Common myeloid progenitor, CD34-positive (primary cell): ENCODE measurements at regions not wholly inside any gene's neighbourhood (a gene's known extent, or its start where the extent isn't known, plus 50 kb on each side); places are given as distances from the start of the nearest gene placed in this dataset.
"Not testable (repeated sequence)": the region's sequence is repeated elsewhere in the genome, so short reads cannot be mapped to it uniquely, and the experiment has no call there.

Experiments used
- CTCF ChIA-PET: fragments of 350-600 bp; sonication (Branson Sonifier 250); formaldehyde crosslinking; loops from one replicate; lab custom pipeline; 2021; ENCODE audit warnings: antibody characterized with exemption; lab: Charles Lee
- POLR2A ChIA-PET: fragments of 350-600 bp; sonication (Branson Sonifier 250); formaldehyde crosslinking; loops from one replicate; lab custom pipeline; 2021; ENCODE audit warnings: antibody characterized with exemption; lab: Charles Lee
- DNase-seq, 3 donors: peaks; one replicate each; pipeline versions ENCODE4 v3.0.0 to v3.0.0-alpha.2; 2013
- H3K27ac ChIP-seq, 2 experiments: 1 replicate in 1 of 2; 2 replicates in 1 of 2; pipeline ENCODE4 v1.7.0; 2013; ENCODE audit warnings: inconsistent platforms in 2 of 2, low read length in 2 of 2, mild to moderate bottlenecking in 2 of 2, low read depth in 1 of 2, moderate library complexity in 1 of 2; ENCODE audit not compliant: severe bottlenecking in 2 of 2, insufficient read depth in 1 of 2, poor library complexity in 1 of 2
- H3K27me3 ChIP-seq, 5 experiments: replicated peaks in 2 of 5; 1 replicate in 3 of 5; 2 replicates in 2 of 5; pipeline versions ENCODE4 v1.6.1 to v1.7.0; 2013; ENCODE audit warnings: low read length in 4 of 5, mild to moderate bottlenecking in 2 of 5, moderate library complexity in 2 of 5, inconsistent platforms in 1 of 5; ENCODE audit not compliant: insufficient read depth in 5 of 5, control insufficient read depth in 4 of 5
- H3K36me3 ChIP-seq, 4 experiments: 1 replicate in 2 of 4; 2 replicates in 2 of 4; pipeline versions ENCODE4 v1.6.1 to v1.7.0; 2013; ENCODE audit warnings: low read length in 3 of 4, control low read depth in 1 of 4, mild to moderate bottlenecking in 1 of 4; ENCODE audit not compliant: control insufficient read depth in 4 of 4, insufficient read depth in 4 of 4
- H3K4me1 ChIP-seq, 4 experiments: 1 replicate in 3 of 4; 2 replicates in 1 of 4; pipeline versions ENCODE4 v1.6.1 to v1.7.1; 2013; ENCODE audit warnings: low read length in 3 of 4, mild to moderate bottlenecking in 3 of 4, control low read depth in 1 of 4, inconsistent platforms in 1 of 4, moderate library complexity in 1 of 4; ENCODE audit not compliant: control insufficient read depth in 4 of 4, insufficient read depth in 4 of 4; ENCODE audit errors: control extremely low read depth in 1 of 4
- H3K4me3 ChIP-seq, 7 experiments: 1 replicate in 4 of 7; 2 replicates in 3 of 7; pipeline versions ENCODE4 v1.5.1 to v1.7.0; 2013; ENCODE audit warnings: mild to moderate bottlenecking in 7 of 7, low read length in 6 of 7, moderate library complexity in 6 of 7, inconsistent platforms in 2 of 7, low read depth in 2 of 7, control low read depth in 1 of 7; ENCODE audit not compliant: insufficient read depth in 4 of 7, control insufficient read depth in 1 of 7; ENCODE audit errors: extremely low read depth in 1 of 7
- H3K9me3 ChIP-seq, 5 experiments: 1 replicate in 4 of 5; 2 replicates in 1 of 5; pipeline versions ENCODE4 v1.6.1 to v1.7.1; 2013; ENCODE audit warnings: low read length in 4 of 5, mild to moderate bottlenecking in 2 of 5, inconsistent platforms in 1 of 5, low read depth in 1 of 5, moderate library complexity in 1 of 5; ENCODE audit not compliant: control insufficient read depth in 4 of 5, insufficient read depth in 2 of 5; ENCODE audit errors: control extremely low read depth in 1 of 5
- WGBS: methylation state at CpG from one replicate; pipeline ENCODE4 v1.1.5; 2013; ENCODE audit not compliant: insufficient coverage; 5-methylcytosine and 5-hydroxymethylcytosine counted together

DNA sequence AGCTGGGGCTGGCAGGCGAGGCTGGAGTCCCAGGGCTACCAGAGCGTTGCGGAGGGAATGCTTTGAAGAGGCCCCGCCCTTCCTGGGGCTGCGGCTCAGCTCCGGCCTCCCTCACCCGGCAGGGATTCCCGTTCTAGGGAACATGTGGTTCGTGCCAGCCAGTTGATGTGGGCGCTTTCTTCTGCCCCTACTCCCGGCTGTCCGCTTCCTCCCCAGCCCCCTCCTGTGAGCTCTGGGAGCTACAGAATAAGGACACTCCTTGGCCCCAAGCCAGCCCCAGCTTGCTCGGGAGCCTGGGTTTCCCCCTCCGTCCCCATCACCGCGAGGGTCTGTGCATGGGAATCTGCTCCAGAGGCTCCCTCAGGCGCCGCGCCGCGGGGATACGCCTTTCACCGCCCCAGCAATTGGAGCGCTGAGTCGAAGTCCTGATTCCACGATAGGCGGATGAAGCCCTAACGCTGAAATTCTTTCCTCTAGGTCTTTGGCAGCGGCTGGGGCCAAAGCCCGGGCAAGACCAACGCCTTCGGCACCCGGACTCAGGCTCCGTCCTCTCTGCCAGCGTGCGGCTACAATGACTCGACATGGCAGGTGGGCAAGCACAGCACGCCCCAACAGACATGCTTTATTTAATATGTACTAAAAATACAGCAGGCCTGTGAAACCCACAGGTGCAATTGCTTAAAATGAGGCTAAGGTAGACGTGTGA, 69.5 kb downstream of the KLF15 start:
- peaks cover 12 to 86% (median 40%) of the 10 kb centered on the region in 5 experiments for H3K27me3 ChIP-seq
- H3K4me3 ChIP-seq: peak overlapping the region in 4 of 7 experiments; percentile 10 to 64 (median 52)
- H3K9me3 ChIP-seq: peaks cover 0 to 4% (median 0%) of the 10 kb centered on the region in 5 experiments
- peaks cover 0 to 10% (median 6%) of the 10 kb centered on the region in 4 experiments for H3K4me1 ChIP-seq
- 3% methylated on average over 31 of the region's 39 CpGs for WGBS
- ChIA-PET CTCF (no interaction called here), POLR2A (no interaction called here)
- no peak overlapping the region for H3K27ac ChIP-seq
- peak in 2 of 3 donors; percentile 23 to 46 for DNase-seq
- H3K36me3 ChIP-seq: no peaks in the 10 kb centered on the region

DNA sequence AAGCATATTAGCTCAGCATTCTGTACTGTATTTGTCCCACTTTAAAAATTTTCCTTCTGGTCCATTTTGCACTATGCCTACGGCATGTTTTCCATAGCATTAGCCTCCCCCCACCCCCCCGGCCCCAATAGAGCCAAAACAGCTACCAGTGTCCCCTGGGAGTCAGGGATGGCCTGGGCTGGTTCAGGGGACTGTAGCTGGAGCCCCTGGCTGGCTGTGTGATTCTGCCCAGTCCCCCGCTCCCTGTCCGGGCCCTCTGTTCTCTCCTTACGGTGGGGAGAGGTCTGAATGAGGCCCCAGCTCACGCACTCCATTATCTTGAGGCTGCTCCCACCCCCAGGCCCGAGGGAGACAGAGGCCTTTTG, 70.1 kb downstream of the KLF15 start:
- Histone ChIP-seq H3K27me3 (peaks cover 12 to 83% (median 40%) of the 10 kb centered on the region in 5 experiments), H3K4me1 (peaks cover 0 to 10% (median 6%) of the 10 kb centered on the region in 4 experiments), H3K36me3 (no peaks in the 10 kb centered on the region), H3K9me3 (peaks cover 0 to 6% (median 2%) of the 10 kb centered on the region in 5 experiments), H3K4me3 (peak overlapping the region in 3 of 7 experiments; percentile 50 to 64 (median 54)), H3K27ac (no peak overlapping the region)
- CTCF ChIA-PET: no interaction called here
- POLR2A ChIA-PET: no interaction called here
- no peak for DNase-seq
- WGBS: 63% methylated on average over 5 of the region's 7 CpGs

DNA sequence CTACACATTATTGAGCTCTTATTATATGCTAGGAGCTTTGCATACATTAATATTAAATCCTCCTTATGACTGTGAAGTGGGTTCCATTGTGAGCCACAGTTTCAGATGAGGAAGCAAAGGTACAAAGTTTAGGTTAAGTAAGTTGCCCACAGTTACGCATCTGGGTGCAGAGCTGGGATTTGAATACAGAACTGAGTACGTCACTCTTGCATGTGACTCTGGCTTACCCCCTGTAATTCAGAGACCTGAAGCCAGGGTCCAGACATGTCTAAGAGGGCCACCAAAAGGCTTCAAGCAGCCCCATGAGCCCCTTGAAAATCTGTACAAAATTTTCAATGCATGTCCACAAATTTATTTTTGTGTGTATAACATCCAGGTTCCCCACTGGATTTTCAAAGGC, 71.8 kb downstream of the KLF15 start:
- H3K27ac ChIP-seq: no peak overlapping the region
- H3K36me3 ChIP-seq: no peaks in the 10 kb centered on the region
- no peak overlapping the region for H3K4me3 ChIP-seq
- DNase-seq: no peak
- POLR2A ChIA-PET: no interaction called here
- WGBS: 94% methylated on average over 2 of the region's 2 CpGs
- peaks cover 0 to 10% (median 2%) of the 10 kb centered on the region in 5 experiments for H3K9me3 ChIP-seq
- CTCF ChIA-PET: no interaction called here
- H3K4me1 ChIP-seq: peaks cover 0 to 10% (median 6%) of the 10 kb centered on the region in 4 experiments
- H3K27me3 ChIP-seq: peaks cover 12 to 67% (median 40%) of the 10 kb centered on the region in 5 experiments

DNA sequence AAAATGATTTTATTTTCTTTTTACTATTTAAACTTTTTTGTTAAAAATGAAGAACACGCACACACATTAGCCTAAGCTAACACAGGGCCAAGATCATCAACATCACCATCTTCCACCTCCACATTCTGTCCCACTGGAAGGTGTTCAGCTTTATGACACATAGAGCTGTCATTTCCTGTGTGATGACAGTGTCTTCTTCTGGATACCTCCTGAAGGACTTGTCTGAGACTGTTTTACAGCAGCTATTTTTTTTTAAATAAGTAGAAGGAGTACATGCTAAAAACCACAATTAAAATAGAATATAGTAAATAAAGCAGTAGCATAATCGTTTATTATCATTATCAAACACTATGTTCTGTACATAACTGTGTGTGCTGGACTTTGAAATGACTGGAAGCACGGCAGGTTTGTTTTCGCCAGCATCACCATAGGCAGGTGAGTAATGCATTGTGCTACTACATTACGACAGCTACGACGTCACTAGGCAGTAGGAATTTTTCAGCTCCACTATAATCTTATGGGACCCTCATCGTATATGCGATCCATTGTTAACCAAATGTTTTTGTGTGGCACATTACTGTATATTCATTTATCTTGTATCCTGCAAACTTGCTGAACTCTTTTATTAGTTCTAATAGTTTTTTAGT, 72.8 kb downstream of the KLF15 start:
- Histone ChIP-seq H3K9me3 (peaks cover 0 to 10% (median 2%) of the 10 kb centered on the region in 5 experiments), H3K27me3 (peaks cover 10 to 57% (median 34%) of the 10 kb centered on the region in 5 experiments), H3K27ac (no peak overlapping the region), H3K36me3 (no peaks in the 10 kb centered on the region), H3K4me1 (peaks cover 0 to 10% (median 6%) of the 10 kb centered on the region in 4 experiments), H3K4me3 (no peak overlapping the region)
- ChIA-PET POLR2A (no interaction called here), CTCF (no interaction called here)
- peak in 1 of 3 donors; percentile 12 for DNase-seq
- 94% methylated on average over 2 of the region's 9 CpGs for WGBS

DNA sequence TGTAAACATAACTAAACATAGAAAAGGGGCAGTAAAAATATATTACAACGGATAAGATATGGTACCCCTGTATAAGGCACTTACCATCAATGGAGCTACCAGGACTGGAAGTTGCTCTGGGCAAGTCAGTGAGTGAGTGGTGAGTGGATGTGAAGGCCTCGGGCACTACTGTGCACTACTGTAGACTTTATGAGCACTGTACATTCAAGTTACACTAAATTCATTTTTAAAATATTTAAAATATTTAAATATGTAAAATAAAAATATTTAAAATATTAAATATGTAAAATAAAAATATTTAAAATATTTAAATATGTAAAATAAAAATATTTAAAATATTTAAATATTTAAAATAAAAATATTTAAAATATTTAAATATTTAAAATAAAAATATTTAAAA, 73.6 kb downstream of the KLF15 start:
- CTCF ChIA-PET: not testable (repeated sequence)

DNA sequence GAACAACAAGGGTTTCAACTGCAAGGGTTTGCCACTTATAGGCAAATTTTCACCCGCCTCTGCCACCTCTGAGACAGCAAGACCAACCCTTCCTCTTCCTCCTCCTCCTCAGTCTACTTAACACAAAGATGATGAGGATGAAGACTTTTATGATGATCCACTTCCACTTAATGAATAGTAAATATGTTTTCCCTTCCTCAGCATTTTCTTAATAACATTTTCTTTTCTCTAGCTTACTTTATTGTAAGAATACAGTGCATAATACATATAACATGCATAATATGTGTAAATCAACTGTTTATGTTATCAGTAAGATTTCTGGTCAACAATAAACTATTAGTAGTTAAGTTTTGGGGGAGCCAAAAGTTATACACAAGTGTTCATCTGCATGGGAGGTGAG, 77.4 kb downstream of the KLF15 start:
- ChIA-PET POLR2A (no interaction called here), CTCF (no interaction called here)
- H3K9me3 ChIP-seq: peaks cover 0 to 10% (median 0%) of the 10 kb centered on the region in 5 experiments
- no peaks in the 10 kb centered on the region for H3K4me1 ChIP-seq
- H3K36me3 ChIP-seq: no peaks in the 10 kb centered on the region
- no peak for DNase-seq
- no peak overlapping the region for H3K27ac ChIP-seq
- no peak overlapping the region for H3K4me3 ChIP-seq
- no CpG with 5 or more reads among the region's 1 CpG for WGBS
- peaks cover 0 to 16% (median 4%) of the 10 kb centered on the region in 5 experiments for H3K27me3 ChIP-seq

More for the DNA sequence above, 73.6 kb downstream of the KLF15 start:
- H3K27me3 ChIP-seq: peaks cover 4 to 50% (median 33%) of the 10 kb centered on the region in 5 experiments
- H3K9me3 ChIP-seq: peaks cover 0 to 10% (median 2%) of the 10 kb centered on the region in 5 experiments
- H3K36me3 ChIP-seq, H3K27ac ChIP-seq, H3K4me3 ChIP-seq, POLR2A ChIA-PET, DNase-seq: not testable (repeated sequence)
- H3K4me1 ChIP-seq: peaks cover 0 to 10% (median 6%) of the 10 kb centered on the region in 4 experiments
- WGBS: 100% methylated on average over 1 of the region's 2 CpGs
